ENCODE measurements at regions not wholly inside any gene's neighbourhood (a gene's known extent, or its start where the extent isn't known, plus 50 kb on each side); places are given as distances from the start of the nearest gene placed in this dataset.
"Not testable (repeated sequence)": the region's sequence is repeated elsewhere in the genome, so short reads cannot be mapped to it uniquely, and the experiment has no call there.

GRCh38 chr11:81548123-81548522, 1185.5 kb downstream of the FAM181B start:
- Histone ChIP-seq H3K9me3 (ENCODE audit: control insufficient read depth, low read length) (no peaks in the 10 kb centered on the region), H3K9ac (ENCODE audit: low read length) (no peak overlapping the region), H3K36me3 (ENCODE audit: control insufficient read depth, insufficient read depth, low read length) (no peaks in the 10 kb centered on the region), H3K27me3 (ENCODE audit: control insufficient read depth, insufficient read depth, low read length) (no peaks in the 10 kb centered on the region), H3K4me3 (ENCODE audit: low read length) (no peak overlapping the region), H3K4me1 (ENCODE audit: control insufficient read depth, insufficient read depth, low read length) (no peaks in the 10 kb centered on the region)

DNA sequence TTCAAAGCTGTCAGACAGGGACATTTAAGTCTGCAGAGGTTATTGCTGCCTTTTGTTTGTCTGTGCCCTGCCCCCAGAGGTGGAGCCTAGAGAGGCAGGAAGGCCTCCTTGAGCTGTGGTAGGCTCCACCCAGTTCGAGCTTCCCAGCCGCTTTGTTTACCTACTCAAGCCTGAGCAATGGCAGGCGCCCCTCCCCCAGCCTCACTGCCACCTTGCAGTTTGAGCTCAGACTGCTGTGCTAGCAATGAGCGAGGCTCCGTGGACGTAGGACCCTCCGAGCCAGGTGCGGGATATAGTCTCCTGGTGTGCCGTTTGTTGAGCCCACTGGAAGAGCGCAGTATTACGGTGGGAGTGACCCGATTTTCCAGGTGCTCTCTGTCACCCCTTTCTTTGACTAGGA, 1193.9 kb downstream of the FAM181B start:
- H3K4me1 ChIP-seq (ENCODE audit: control insufficient read depth, insufficient read depth, low read length); H3K9me3 ChIP-seq (ENCODE audit: control insufficient read depth, low read length); H3K27me3 ChIP-seq (ENCODE audit: control insufficient read depth, insufficient read depth, low read length); H3K9ac ChIP-seq (ENCODE audit: low read length); H3K4me3 ChIP-seq (ENCODE audit: low read length); H3K36me3 ChIP-seq (ENCODE audit: control insufficient read depth, insufficient read depth, low read length): not testable (repeated sequence)

DNA sequence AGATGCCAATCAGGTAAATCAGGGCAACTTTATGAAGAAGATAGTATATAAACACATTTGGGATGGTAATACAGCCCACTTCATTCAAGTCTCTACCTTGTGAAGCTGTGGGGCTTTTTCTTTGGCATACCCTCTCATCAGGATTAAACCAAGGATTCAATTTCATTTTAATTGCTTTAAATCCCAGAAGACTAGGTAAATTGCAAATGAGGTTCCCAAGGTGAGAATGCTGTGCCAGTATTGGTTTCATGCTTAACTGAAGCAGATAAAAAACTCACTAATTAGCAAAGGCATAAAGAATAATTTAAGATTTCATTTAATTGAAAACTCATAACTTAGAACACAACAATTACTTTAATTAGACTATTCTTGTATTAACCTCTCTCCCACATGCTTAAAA, 1218.1 kb downstream of the FAM181B start:
- Histone ChIP-seq H3K36me3 (ENCODE audit: control insufficient read depth, insufficient read depth, low read length) (no peaks in the 10 kb centered on the region), H3K27me3 (ENCODE audit: control insufficient read depth, insufficient read depth, low read length) (no peaks in the 10 kb centered on the region), H3K9ac (ENCODE audit: low read length) (no peak overlapping the region), H3K4me3 (ENCODE audit: low read length) (no peak overlapping the region), H3K4me1 (ENCODE audit: control insufficient read depth, insufficient read depth, low read length) (no peaks in the 10 kb centered on the region), H3K9me3 (ENCODE audit: control insufficient read depth, low read length) (no peaks in the 10 kb centered on the region)

GRCh38 chr11:81497202-81497804, 1236.4 kb downstream of the FAM181B start:
- Histone ChIP-seq H3K9ac (ENCODE audit: low read length) (no peak overlapping the region), H3K36me3 (ENCODE audit: control insufficient read depth, insufficient read depth, low read length) (no peaks in the 10 kb centered on the region), H3K27me3 (ENCODE audit: control insufficient read depth, insufficient read depth, low read length) (no peaks in the 10 kb centered on the region), H3K4me3 (ENCODE audit: low read length) (no peak overlapping the region), H3K4me1 (ENCODE audit: control insufficient read depth, insufficient read depth, low read length) (no peaks in the 10 kb centered on the region), H3K9me3 (ENCODE audit: control insufficient read depth, low read length) (no peaks in the 10 kb centered on the region)

GRCh38 chr11:81496601-81497000, 1237.1 kb downstream of the FAM181B start:
- Histone ChIP-seq H3K4me3 (ENCODE audit: low read length) (no peak overlapping the region), H3K9me3 (ENCODE audit: control insufficient read depth, low read length) (no peaks in the 10 kb centered on the region), H3K4me1 (ENCODE audit: control insufficient read depth, insufficient read depth, low read length) (no peaks in the 10 kb centered on the region), H3K9ac (ENCODE audit: low read length) (no peak overlapping the region), H3K27me3 (ENCODE audit: control insufficient read depth, insufficient read depth, low read length) (no peaks in the 10 kb centered on the region), H3K36me3 (ENCODE audit: control insufficient read depth, insufficient read depth, low read length) (no peaks in the 10 kb centered on the region)

GRCh38 chr11:81495699-81496292, 1237.9 kb downstream of the FAM181B start:
- Histone ChIP-seq H3K9ac (ENCODE audit: low read length) (no peak overlapping the region), H3K27me3 (ENCODE audit: control insufficient read depth, insufficient read depth, low read length) (no peaks in the 10 kb centered on the region), H3K9me3 (ENCODE audit: control insufficient read depth, low read length) (no peaks in the 10 kb centered on the region), H3K4me3 (ENCODE audit: low read length) (no peak overlapping the region), H3K4me1 (ENCODE audit: control insufficient read depth, insufficient read depth, low read length) (no peaks in the 10 kb centered on the region), H3K36me3 (ENCODE audit: control insufficient read depth, insufficient read depth, low read length) (no peaks in the 10 kb centered on the region)

DNA sequence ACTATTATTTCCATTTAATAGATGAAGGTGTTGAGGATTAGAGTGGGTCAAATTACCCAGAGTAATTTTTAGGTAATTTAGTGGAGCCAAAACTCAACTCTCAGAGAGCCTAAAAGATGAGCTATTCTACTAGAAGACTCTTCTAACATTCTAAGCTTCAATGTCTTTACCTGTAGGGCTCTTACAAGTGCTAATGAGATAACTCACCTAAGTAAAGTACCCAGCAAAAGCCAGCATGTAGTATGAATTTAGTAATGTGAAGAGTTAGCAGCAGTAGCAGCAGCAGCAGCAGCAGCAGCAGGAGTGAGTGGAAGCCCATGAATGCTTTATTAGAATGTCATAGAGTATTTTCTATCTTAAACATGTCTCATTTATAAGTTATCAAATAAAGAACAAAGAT, 1239.2 kb downstream of the FAM181B start:
- H3K4me1 ChIP-seq (ENCODE audit: control insufficient read depth, insufficient read depth, low read length), result no peaks in the 10 kb centered on the region
- no peaks in the 10 kb centered on the region for H3K9me3 ChIP-seq (ENCODE audit: control insufficient read depth, low read length)
- H3K27me3 ChIP-seq (ENCODE audit: control insufficient read depth, insufficient read depth, low read length), result no peaks in the 10 kb centered on the region
- H3K36me3 ChIP-seq (ENCODE audit: control insufficient read depth, insufficient read depth, low read length), result no peaks in the 10 kb centered on the region
- no peak overlapping the region for H3K9ac ChIP-seq (ENCODE audit: low read length)
- H3K4me3 ChIP-seq (ENCODE audit: low read length), result no peak overlapping the region

DNA sequence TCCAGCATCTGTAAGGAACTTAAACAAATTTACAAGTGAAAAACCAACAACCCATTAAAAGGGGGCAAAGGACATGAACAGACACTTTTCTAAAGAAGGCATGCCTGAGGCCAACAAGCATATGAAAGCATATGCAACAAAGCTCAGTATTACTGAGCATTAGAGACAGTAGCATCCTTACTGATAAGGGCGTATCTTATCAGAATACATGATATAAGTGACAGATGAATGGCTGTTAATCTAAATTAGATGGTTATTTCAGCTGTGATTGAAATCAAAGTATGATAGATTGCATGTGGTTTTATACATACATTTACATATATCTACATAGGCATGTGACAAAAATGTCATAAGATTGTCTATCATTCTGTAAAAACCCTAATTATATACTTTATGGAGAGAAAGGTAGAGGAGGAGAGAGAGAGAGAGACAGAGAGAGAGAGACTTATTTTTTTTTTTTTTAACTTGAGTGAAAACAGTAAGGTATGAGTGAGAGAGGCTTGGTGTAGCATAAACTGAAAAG, 1240.7 kb downstream of the FAM181B start:
- Histone ChIP-seq H3K4me1 (ENCODE audit: control insufficient read depth, insufficient read depth, low read length) (no peaks in the 10 kb centered on the region), H3K9ac (ENCODE audit: low read length) (no peak overlapping the region), H3K27me3 (ENCODE audit: control insufficient read depth, insufficient read depth, low read length) (no peaks in the 10 kb centered on the region), H3K9me3 (ENCODE audit: control insufficient read depth, low read length) (no peaks in the 10 kb centered on the region), H3K36me3 (ENCODE audit: control insufficient read depth, insufficient read depth, low read length) (no peaks in the 10 kb centered on the region), H3K4me3 (ENCODE audit: low read length) (no peak overlapping the region)

- no peaks in the 10 kb centered on the region for H3K9me3 ChIP-seq (ENCODE audit: control insufficient read depth, low read length)
- no peaks in the 10 kb centered on the region for H3K36me3 ChIP-seq (ENCODE audit: control insufficient read depth, insufficient read depth, low read length)
- no peak overlapping the region for H3K4me3 ChIP-seq (ENCODE audit: low read length)
- H3K27me3 ChIP-seq (ENCODE audit: control insufficient read depth, insufficient read depth, low read length), result no peaks in the 10 kb centered on the region
- H3K4me1 ChIP-seq (ENCODE audit: control insufficient read depth, insufficient read depth, low read length), result no peaks in the 10 kb centered on the region
- H3K9ac ChIP-seq (ENCODE audit: low read length), result no peak overlapping the region
These were observed 1246.6 kb downstream of the FAM181B start for GRCh38 chr11:81487109-81487508.

GRCh38 chr11:81484196-81484595, 1249.5 kb downstream of the FAM181B start:
- H3K4me3 ChIP-seq (ENCODE audit: low read length), result no peak overlapping the region
- no peaks in the 10 kb centered on the region for H3K36me3 ChIP-seq (ENCODE audit: control insufficient read depth, insufficient read depth, low read length)
- H3K4me1 ChIP-seq (ENCODE audit: control insufficient read depth, insufficient read depth, low read length), result no peaks in the 10 kb centered on the region
- H3K27me3 ChIP-seq (ENCODE audit: control insufficient read depth, insufficient read depth, low read length), result no peaks in the 10 kb centered on the region
- no peaks in the 10 kb centered on the region for H3K9me3 ChIP-seq (ENCODE audit: control insufficient read depth, low read length)
- no peak overlapping the region for H3K9ac ChIP-seq (ENCODE audit: low read length)

DNA sequence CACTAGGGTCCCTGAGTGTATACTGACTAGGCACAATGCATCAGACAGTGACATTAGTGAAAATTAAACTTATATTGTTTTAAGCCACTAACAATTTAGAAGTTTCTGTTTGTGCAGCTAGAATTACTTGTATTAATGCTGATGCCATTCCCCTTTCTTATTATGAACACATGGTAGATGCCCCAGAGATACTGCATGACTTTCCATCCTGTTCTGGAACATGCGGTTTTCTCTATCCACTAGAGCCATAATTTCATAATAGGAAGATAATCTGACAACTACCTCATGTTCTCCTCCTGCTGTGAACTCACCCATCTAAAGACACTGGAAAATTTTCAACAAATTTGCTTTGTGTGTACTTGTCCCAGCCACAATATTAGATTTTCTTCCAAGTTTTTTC, 1256.4 kb downstream of the FAM181B start:
- Histone ChIP-seq H3K36me3 (ENCODE audit: control insufficient read depth, insufficient read depth, low read length) (no peaks in the 10 kb centered on the region), H3K4me1 (ENCODE audit: control insufficient read depth, insufficient read depth, low read length) (no peaks in the 10 kb centered on the region), H3K4me3 (ENCODE audit: low read length) (no peak overlapping the region), H3K27me3 (ENCODE audit: control insufficient read depth, insufficient read depth, low read length) (no peaks in the 10 kb centered on the region), H3K9ac (ENCODE audit: low read length) (no peak overlapping the region), H3K9me3 (ENCODE audit: control insufficient read depth, low read length) (no peaks in the 10 kb centered on the region)

DNA sequence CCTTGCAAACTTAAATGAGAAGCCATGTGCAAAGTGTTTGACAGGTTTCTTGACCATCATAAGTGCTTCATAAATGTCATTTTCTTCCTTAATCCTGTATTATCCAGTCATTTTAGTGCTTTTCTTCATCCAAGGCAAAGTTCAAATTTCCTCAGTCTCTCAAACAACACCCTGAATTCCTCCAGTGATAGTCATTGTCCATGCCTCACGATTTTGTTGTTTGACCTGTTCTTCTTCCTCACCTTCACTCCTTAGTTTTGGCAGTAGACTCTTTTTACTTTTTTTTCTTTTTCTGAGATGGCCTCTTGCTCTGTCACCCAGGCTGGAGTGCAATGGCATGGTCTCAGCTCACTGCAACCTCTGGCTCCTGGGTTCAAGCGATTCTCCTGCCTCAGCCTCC, 1257.3 kb downstream of the FAM181B start:
- Histone ChIP-seq H3K36me3 (ENCODE audit: control insufficient read depth, insufficient read depth, low read length) (no peaks in the 10 kb centered on the region), H3K27me3 (ENCODE audit: control insufficient read depth, insufficient read depth, low read length) (no peaks in the 10 kb centered on the region), H3K9ac (ENCODE audit: low read length) (no peak overlapping the region), H3K4me1 (ENCODE audit: control insufficient read depth, insufficient read depth, low read length) (no peaks in the 10 kb centered on the region), H3K4me3 (ENCODE audit: low read length) (no peak overlapping the region), H3K9me3 (ENCODE audit: control insufficient read depth, low read length) (no peaks in the 10 kb centered on the region)

DNA sequence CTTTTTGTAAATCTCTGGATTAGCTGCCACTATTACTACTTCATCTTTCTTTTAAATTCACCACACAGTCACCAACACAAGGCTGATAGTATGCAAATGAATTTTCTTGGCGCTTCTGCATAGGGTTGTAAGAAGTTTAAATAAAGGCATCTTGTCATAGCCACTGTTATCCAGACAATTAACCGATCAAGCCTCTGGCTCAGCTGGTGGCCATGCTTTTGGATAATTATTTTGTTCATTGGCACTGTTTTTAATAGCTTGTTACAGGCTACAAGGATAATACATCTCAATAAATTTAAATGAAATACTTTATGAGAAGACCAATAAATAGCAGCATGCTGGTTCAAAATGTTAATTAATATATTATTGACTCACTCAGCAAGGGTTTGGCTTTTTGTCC, 1261.0 kb downstream of the FAM181B start:
- Histone ChIP-seq H3K9ac (ENCODE audit: low read length) (no peak overlapping the region), H3K4me3 (ENCODE audit: low read length) (no peak overlapping the region), H3K9me3 (ENCODE audit: control insufficient read depth, low read length) (no peaks in the 10 kb centered on the region), H3K36me3 (ENCODE audit: control insufficient read depth, insufficient read depth, low read length) (no peaks in the 10 kb centered on the region), H3K27me3 (ENCODE audit: control insufficient read depth, insufficient read depth, low read length) (no peaks in the 10 kb centered on the region), H3K4me1 (ENCODE audit: control insufficient read depth, insufficient read depth, low read length) (no peaks in the 10 kb centered on the region)
